B cell (primary cell): ENCODE measurements at regions not wholly inside any gene's neighbourhood (a gene's known extent, or its start where the extent isn't known, plus 50 kb on each side); places are given as distances from the start of the nearest gene placed in this dataset.

Source experiments
- ATAC-seq: fragments of 200-7000 bp; cut with Tn5 transposase; one replicate; pipeline ENCODE4 v1.10.0; 2021; ENCODE audit warnings: low read depth, mild to moderate bottlenecking, moderate number of reproducible peaks, moderate library complexity
- CTCF ChIA-PET: fragments of 350-600 bp; sonication (Branson Sonifier 250); formaldehyde crosslinking; loops from one replicate; lab custom pipeline; 2021; ENCODE audit warnings: antibody characterized with exemption, inconsistent platforms; lab: Charles Lee
- POLR2A ChIA-PET: fragments of 350-600 bp; sonication (Branson Sonifier 250); formaldehyde crosslinking; loops from one replicate; lab custom pipeline; 2021; ENCODE audit warnings: antibody characterized with exemption; lab: Charles Lee
- DNase-seq: peaks from one replicate; pipeline ENCODE4 v3.0.0; 2013
- H2AFZ ChIP-seq: 2 replicates; pipeline ENCODE4 v1.6.1; 2012; ENCODE audit warnings: mild to moderate bottlenecking, low read depth, low read length; ENCODE audit not compliant: insufficient read depth, poor library complexity, severe bottlenecking
- H3K27ac ChIP-seq, 2 donors: 1 replicate in 1 of 2; 2 replicates in 1 of 2; pipeline ENCODE4 v1.5.1; 2012 to 2013; ENCODE audit warnings: low read length in 2 of 2, mild to moderate bottlenecking in 2 of 2, moderate library complexity in 1 of 2
- H3K27me3 ChIP-seq, 4 experiments: fragments of 200-600 bp in 1 of 4; sonication (generic) in 1 of 4; replicated peaks in 1 of 4; 1 replicate in 2 of 4; 2 replicates in 2 of 4; pipeline versions ENCODE4 v1.6.1 to v1.7.0; 2013 to 2016; ENCODE audit warnings: low read length in 3 of 4, mild to moderate bottlenecking in 2 of 4, mixed read lengths in 1 of 4, moderate library complexity in 1 of 4; ENCODE audit not compliant: insufficient read depth in 4 of 4, control insufficient read depth in 3 of 4; ENCODE audit errors: control extremely low read depth in 1 of 4
- H3K36me3 ChIP-seq, 2 experiments: replicated peaks in 1 of 2; 1 replicate in 1 of 2; 2 replicates in 1 of 2; pipeline versions ENCODE4 v1.6.1 to v1.7.1; 2013; ENCODE audit warnings: low read length in 1 of 2; ENCODE audit not compliant: insufficient read depth in 2 of 2, control insufficient read depth in 1 of 2; ENCODE audit errors: control extremely low read depth in 1 of 2, extremely low read depth in 1 of 2
- H3K4me1 ChIP-seq, 2 donors: fragments of 200-600 bp in 1 of 2; sonication (generic) in 1 of 2; 1 replicate in 1 of 2; 2 replicates in 1 of 2; pipeline versions ENCODE4 v1.5.1 to v1.6.1; 2013 to 2017; ENCODE audit warnings: low read length in 2 of 2; ENCODE audit not compliant: control insufficient read depth in 2 of 2, insufficient read depth in 2 of 2
- H3K4me2 ChIP-seq: replicated peaks from 2 replicates; pipeline ENCODE3; 2012; ENCODE audit warnings: mild to moderate bottlenecking, low read depth, low read length; ENCODE audit not compliant: poor library complexity, severe bottlenecking
- H3K4me3 ChIP-seq, 5 experiments: fragments of 200-600 bp in 1 of 5; sonication (generic) in 1 of 5; 1 replicate in 3 of 5; 2 replicates in 2 of 5; pipeline versions ENCODE4 v1.5.1 to v1.7.0; 2011 to 2016; ENCODE audit warnings: low read length in 4 of 5, mild to moderate bottlenecking in 4 of 5, low read depth in 2 of 5, control low read depth in 1 of 5, moderate library complexity in 1 of 5; ENCODE audit not compliant: insufficient read depth in 1 of 5; ENCODE audit errors: control extremely low read depth in 1 of 5, extremely low read depth in 1 of 5
- H3K79me2 ChIP-seq: fragments of 200-600 bp; sonication (generic); one replicate; pipeline ENCODE4 v1.6.0; 2016; ENCODE audit warnings: low read length; ENCODE audit not compliant: control insufficient read depth, insufficient read depth
- H3K9ac ChIP-seq: fragments of 200-600 bp; sonication (generic); 2 replicates; pipeline ENCODE4 v1.6.1; 2017; ENCODE audit warnings: mild to moderate bottlenecking, low read length, moderate library complexity
- H3K9me3 ChIP-seq, 3 donors: one replicate each; pipeline versions ENCODE4 v1.6.1 to v1.7.1; 2013; ENCODE audit warnings: low read length in 2 of 3; ENCODE audit not compliant: control insufficient read depth in 2 of 3, insufficient read depth in 1 of 3; ENCODE audit errors: control extremely low read depth in 1 of 3
- H4K20me1 ChIP-seq: 2 replicates; pipeline ENCODE4 v1.6.0; 2012; ENCODE audit warnings: mild to moderate bottlenecking, low read length; ENCODE audit not compliant: insufficient read depth, control insufficient read depth, poor library complexity, severe bottlenecking
- H3K27ac Mint-ChIP-seq: one replicate; pipeline ENCODE4 v1.8.0; 2021; ENCODE audit warnings: mixed read lengths
- H3K27me3 Mint-ChIP-seq: one replicate; pipeline ENCODE4 v1.8.0; 2021; ENCODE audit warnings: mixed read lengths
- H3K4me1 Mint-ChIP-seq: one replicate; pipeline ENCODE4 v1.8.0; 2021; ENCODE audit warnings: mixed read lengths
- H3K4me3 Mint-ChIP-seq: one replicate; pipeline ENCODE4 v1.8.0; 2021; ENCODE audit warnings: mixed read lengths
- H3K9me3 Mint-ChIP-seq: one replicate; pipeline ENCODE4 v1.8.0; 2022; ENCODE audit warnings: mixed read lengths; ENCODE audit not compliant: insufficient read depth
- CTCF ChIP-seq: fragments of 200-600 bp; IDR thresholded peaks from one replicate; pipeline ENCODE4 v1.8.0; 2022; ENCODE audit warnings: antibody characterized with exemption, mild to moderate bottlenecking
- EZH2 ChIP-seq: IDR thresholded peaks from 2 replicates; pipeline ENCODE4 v1.6.1; 2012; ENCODE audit warnings: borderline replicate concordance, low read depth, mild to moderate bottlenecking, moderate library complexity, low read length; ENCODE audit not compliant: insufficient read depth, poor library complexity, severe bottlenecking
- WGBS: methylation state at CpG from one replicate; pipeline ENCODE4 v1.1.5; 2013; ENCODE audit warnings: missing lambda C conversion rate; ENCODE audit not compliant: insufficient coverage; 5-methylcytosine and 5-hydroxymethylcytosine counted together
- intact Hi-C: fragments of 100-400 bp; cut with micrococcal nuclease; formaldehyde crosslinking; loops from one replicate; pipeline ENCODE4 v1.10.0; 2022

- CTCF ChIA-PET, result no interaction called here
- H3K9me3 Mint-ChIP-seq, result no peaks in the 10 kb centered on the region
- no peak overlapping the region for H3K9ac ChIP-seq
- no peak overlapping the region for H3K27ac ChIP-seq
- H3K4me1 ChIP-seq, result no peaks in the 10 kb centered on the region
- no peaks in the 10 kb centered on the region for H3K79me2 ChIP-seq
- POLR2A ChIA-PET, result no interaction called here
- H2AFZ ChIP-seq, result no peak overlapping the region
- no peak overlapping the region for H3K4me3 ChIP-seq
- H3K27me3 Mint-ChIP-seq, result no peaks in the 10 kb centered on the region
- TF ChIP-seq CTCF (no peak), EZH2 (no peak)
- H3K27me3 ChIP-seq, result no peaks in the 10 kb centered on the region
- H4K20me1 ChIP-seq, result no peaks in the 10 kb centered on the region
- no peak overlapping the region for H3K4me3 Mint-ChIP-seq
- H3K36me3 ChIP-seq, result no peaks in the 10 kb centered on the region
- no peak overlapping the region for H3K4me2 ChIP-seq
- H3K9me3 ChIP-seq, result no peaks in the 10 kb centered on the region
- ATAC-seq (no peak), DNase-seq (no peak)
- no peaks in the 10 kb centered on the region for H3K4me1 Mint-ChIP-seq
- 72% methylated on average over 3 of the region's 5 CpGs for WGBS
- intact Hi-C loops, result no loop called here
- no peak overlapping the region for H3K27ac Mint-ChIP-seq
These were observed 600.7 kb upstream of the USP24 start for GRCh38 chr1:55815745-55816455.

DNA sequence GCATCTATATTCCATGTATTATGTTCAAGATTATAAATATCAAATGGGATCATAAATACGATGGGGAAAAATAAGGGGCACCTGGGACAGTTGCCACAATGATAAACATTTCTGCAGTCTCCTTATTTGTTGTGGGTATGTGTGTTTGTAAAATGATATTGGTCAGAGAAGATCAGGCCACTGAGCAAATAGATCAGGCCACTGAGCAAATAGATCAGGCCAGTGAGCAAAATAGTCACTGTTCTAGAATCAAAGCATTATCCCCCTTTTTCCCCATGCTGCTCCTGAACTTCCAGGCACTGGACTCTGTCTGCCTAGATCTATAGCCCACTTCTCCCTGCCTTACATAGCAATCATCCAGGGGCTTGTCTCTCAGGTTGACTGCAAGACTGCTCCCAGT, 599.8 kb upstream of the USP24 start:
- no peak overlapping the region for H3K27ac Mint-ChIP-seq
- no peak overlapping the region for H3K27ac ChIP-seq
- H3K4me3 ChIP-seq, result no peak overlapping the region
- no peaks in the 10 kb centered on the region for H3K27me3 Mint-ChIP-seq
- no peaks in the 10 kb centered on the region for H3K4me1 ChIP-seq
- H4K20me1 ChIP-seq, result no peaks in the 10 kb centered on the region
- intact Hi-C loops, result no loop called here
- no peaks in the 10 kb centered on the region for H3K79me2 ChIP-seq
- ChIA-PET POLR2A (no interaction called here), CTCF (no interaction called here)
- no peaks in the 10 kb centered on the region for H3K27me3 ChIP-seq
- no peak overlapping the region for H3K4me2 ChIP-seq
- WGBS, result no CpG with 5 or more reads among the region's 1 CpG
- ATAC-seq (no peak), DNase-seq (no peak)
- no peaks in the 10 kb centered on the region for H3K4me1 Mint-ChIP-seq
- no peaks in the 10 kb centered on the region for H3K9me3 ChIP-seq
- H3K9ac ChIP-seq, result no peak overlapping the region
- TF ChIP-seq EZH2 (no peak), CTCF (no peak)
- H3K4me3 Mint-ChIP-seq, result no peak overlapping the region
- no peaks in the 10 kb centered on the region for H3K9me3 Mint-ChIP-seq
- no peak overlapping the region for H2AFZ ChIP-seq
- H3K36me3 ChIP-seq, result no peaks in the 10 kb centered on the region
